ENCODE measurements at regions not wholly inside any gene's neighbourhood (a gene's known extent, or its start where the extent isn't known, plus 50 kb on each side); places are given as distances from the start of the nearest gene placed in this dataset.
A peak's percentile ranks its signal among the peaks of the same experiment; 100 is the strongest.

- no peak for DNase-seq
Observed at GRCh38 chr15:31925541-31925940, 104.8 kb upstream of the CHRNA7 start.

GRCh38 chr15:31930967-31931366 is 99.3 kb upstream of the CHRNA7 start:
- peak; percentile 2 for DNase-seq

GRCh38 chr15:31932576-31932975 is 97.7 kb upstream of the CHRNA7 start:
- DNase-seq: no peak

- no peak for DNase-seq
Observed at GRCh38 chr15:31934821-31935220, 95.5 kb upstream of the CHRNA7 start.

GRCh38 chr15:31953478-31953877 is 76.8 kb upstream of the CHRNA7 start:
- DNase-seq: no peak

- DNase-seq: no peak
Observed at GRCh38 chr15:31954374-31955172, 75.7 kb upstream of the CHRNA7 start.

- DNase-seq: no peak
Observed at GRCh38 chr15:31955734-31956133, 74.6 kb upstream of the CHRNA7 start.

GRCh38 chr15:31957581-31957980 is 72.7 kb upstream of the CHRNA7 start:
- DNase-seq: no peak

- DNase-seq: no peak
Observed at GRCh38 chr15:31964586-31965307, 65.6 kb upstream of the CHRNA7 start.

GRCh38 chr15:31970007-31970406 is 60.3 kb upstream of the CHRNA7 start:
- no peak for DNase-seq

- no peak for DNase-seq
Observed at GRCh38 chr15:31973197-31973596, 57.1 kb upstream of the CHRNA7 start.

GRCh38 chr15:31974154-31974794 is 56.0 kb upstream of the CHRNA7 start:
- DNase-seq: no peak

- DNase-seq: peak; percentile 17
Observed at GRCh38 chr15:31974855-31975829, 55.2 kb upstream of the CHRNA7 start.

GRCh38 chr15:31975830-31976229 is 54.5 kb upstream of the CHRNA7 start:
- no peak for DNase-seq

GRCh38 chr15:31977138-31977537 is 53.2 kb upstream of the CHRNA7 start:
- DNase-seq: no peak

GRCh38 chr15:31977812-31978661 is 52.3 kb upstream of the CHRNA7 start:
- DNase-seq: peak; percentile 37
